ENCODE measurements at regions not wholly inside any gene's neighbourhood (a gene's known extent, or its start where the extent isn't known, plus 50 kb on each side); places are given as distances from the start of the nearest gene placed in this dataset.

DNA sequence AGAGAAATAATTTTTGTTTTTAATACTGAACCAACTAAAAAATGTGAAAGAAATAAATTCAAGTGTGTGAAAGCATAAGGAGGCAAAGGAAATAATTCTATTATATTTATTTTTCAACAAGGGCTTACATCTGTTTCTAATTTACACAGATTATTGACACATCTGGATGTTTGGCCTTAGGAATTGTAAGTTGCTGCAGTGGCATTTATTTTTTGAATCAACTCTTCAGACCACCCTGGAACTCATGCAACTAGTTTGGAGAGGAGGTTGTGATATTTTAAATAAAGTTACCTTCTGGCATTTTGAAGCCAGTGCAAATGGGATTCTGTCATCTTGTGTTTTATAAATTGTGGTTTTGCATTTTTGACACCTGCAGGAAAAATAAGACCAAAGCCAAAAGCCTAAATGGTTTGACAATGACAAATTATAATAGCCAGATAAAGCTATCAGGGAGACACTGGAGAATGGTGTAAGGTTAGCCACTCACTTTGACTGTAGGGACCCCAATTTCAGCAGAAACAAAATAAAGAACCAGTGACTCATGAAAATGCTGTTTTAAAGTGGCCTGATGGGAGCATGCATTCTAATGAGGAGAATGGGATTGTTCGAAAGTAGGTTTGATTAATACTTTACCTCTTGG, 192.9 kb downstream of the KLF5 start:
- DNase-seq (ENCODE audit: low spot score) = no peak

DNA sequence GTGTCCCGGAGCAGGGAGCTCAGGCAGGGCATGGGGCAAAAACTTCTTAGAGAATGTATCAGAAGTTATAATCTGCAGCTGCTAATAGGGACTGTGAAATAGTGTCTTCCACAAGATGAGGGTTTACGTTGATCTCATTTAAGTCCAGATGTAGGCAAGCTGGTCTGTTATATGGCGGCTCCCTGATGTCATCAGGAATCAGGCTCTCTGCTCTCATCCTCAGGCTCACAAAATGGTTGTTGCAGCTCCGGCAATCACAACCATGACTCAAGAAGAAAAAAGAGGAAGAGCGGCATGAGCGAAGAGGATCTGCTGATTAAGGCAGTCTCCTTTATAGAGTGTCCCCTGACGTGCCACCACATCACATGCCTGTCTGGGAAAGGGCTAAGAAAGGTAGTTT, 191.3 kb downstream of the KLF5 start:
- DNase-seq (ENCODE audit: low spot score) = no peak

DNA sequence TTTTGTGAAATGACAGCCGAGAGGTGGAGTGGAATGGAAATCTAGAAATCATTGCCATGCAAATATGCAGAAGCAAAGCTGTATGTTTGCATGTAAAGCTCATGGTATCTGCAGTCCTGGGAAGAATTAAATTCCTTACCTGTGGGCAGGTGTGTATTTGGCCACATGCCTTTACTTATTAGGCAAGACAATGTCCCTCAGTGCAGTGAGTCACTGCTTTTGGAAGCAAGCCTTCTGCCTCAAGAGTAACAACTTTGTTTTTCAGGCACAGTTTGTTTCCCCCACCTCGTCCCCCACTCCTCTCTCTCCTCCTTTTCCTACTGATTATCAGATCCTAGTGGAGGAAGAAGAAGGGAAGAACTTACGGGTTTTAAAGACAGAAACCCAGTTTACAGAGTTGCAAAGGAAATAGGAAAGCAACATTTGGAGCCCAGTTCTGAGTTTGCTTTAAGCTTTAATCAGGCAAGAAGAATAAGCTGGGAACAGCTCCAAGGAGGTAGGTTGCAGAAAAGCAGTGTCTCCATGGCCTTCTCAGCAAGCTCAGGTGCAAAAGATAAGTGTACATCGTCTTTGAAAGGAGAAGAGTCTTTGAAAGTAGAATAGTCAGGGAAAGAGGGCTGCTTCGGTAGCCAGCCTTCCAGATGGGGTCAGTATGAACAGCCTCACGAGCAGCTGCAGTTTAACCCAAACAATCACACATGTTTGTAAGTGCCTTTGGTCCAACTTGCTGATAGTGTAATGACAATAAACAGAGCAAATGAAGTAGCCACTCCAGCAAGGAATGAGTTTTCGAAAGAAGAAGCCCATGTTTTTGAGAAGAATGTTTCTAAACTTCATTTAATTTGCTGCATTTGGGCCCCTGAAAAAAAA, 190.1 kb downstream of the KLF5 start:
- no peak for DNase-seq (ENCODE audit: low spot score)

DNA sequence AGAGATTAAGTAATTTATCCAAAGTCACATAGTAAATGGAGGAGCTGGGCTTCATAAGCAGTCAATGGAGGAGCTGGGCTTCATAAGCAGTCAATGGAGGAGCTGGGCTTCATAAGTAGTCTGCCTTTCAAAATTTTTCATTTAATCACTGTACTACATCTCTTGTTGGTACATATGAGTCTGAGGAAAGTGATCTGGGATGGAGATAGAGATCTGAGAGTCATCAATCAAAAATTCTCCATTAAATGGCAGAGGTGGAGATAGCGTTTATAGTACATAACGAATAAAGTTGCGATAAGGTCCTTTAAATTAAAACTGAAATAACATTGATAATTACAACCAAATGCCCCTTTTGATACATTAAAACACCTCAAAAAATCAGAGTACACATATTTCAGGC, 189.3 kb downstream of the KLF5 start:
- DNase-seq (ENCODE audit: low spot score) = no peak

DNA sequence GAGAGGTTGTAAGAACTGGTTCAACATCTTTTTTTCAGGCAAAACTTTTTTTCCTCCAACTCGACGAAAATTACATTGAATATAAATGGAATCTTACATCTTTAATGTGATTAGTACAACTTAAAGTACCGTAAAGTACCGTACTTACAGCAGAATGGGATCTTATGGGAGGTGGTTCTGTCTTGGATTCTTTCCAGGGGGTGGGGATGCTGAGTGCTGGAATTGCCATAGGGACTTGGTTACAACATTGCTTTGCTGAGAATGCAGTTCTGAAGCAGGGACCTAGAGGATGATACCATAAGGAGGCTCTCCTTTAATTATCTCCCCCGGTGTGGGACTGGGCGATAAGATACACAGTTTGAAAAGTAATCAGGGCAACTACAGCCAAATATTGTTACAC, 186.4 kb downstream of the KLF5 start:
- DNase-seq (ENCODE audit: low spot score) = no peak

DNA sequence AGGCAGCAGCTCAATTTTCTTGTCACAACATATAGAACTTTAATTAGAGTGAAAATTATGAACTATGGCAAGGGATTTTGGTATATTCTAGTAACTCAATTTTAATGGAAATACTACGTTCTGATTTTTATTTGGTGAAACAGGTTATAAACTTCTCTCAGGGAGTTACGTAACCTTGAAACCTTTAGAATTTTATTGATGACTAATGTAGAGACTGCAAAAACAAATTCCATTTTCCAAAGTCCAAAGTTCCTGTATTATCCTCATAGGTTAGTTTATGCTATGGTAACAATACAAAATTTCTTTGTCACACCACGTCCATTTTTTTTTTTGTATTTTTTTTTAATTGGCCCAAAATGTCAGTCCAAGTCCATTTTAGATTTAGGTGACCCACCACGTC, 185.7 kb downstream of the KLF5 start:
- DNase-seq (ENCODE audit: low spot score) = no peak

DNA sequence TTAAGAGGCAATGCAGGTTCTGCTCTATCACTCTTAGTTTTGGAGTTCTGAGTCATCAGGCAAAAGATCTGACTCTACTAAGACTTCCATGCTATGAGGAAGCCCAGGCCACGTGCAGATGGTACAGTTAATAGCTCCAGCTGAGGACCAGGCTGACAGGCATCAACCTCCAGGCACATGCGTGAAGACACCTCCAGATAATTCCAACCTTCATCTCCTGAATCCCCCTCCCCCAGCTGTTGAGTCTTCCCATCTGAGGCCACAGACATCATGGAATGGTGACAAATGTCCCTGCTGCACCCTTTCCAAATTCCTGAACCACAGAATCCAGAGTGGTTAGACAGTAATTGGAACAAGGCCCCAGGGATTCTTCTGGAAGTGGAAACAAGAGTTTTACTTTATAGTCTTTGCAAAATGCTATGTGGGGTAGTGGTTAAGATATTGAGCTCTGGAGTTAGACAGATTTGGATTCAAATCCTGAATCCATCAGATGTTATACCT, 183.8 kb downstream of the KLF5 start:
- no peak for DNase-seq (ENCODE audit: low spot score)

DNA sequence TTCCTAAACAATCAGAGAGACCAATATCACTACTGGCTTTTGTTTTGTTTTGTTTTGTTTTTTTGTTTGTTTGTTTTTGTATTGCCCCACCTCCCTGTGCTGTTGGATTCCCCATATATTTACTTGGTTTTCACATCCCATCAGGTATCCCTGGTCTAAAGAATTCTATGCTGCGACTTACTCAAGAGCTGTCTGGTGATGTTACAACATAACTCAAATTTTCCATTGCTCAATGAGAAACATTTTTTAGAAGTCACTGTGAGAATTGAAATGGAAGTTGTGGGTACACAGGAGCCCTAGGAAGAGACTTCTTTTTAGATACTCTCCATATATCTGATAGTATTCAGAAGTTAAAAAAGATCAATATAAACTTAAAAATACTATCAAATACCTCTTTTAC, 181.4 kb downstream of the KLF5 start:
- DNase-seq (ENCODE audit: low spot score) = no peak

DNA sequence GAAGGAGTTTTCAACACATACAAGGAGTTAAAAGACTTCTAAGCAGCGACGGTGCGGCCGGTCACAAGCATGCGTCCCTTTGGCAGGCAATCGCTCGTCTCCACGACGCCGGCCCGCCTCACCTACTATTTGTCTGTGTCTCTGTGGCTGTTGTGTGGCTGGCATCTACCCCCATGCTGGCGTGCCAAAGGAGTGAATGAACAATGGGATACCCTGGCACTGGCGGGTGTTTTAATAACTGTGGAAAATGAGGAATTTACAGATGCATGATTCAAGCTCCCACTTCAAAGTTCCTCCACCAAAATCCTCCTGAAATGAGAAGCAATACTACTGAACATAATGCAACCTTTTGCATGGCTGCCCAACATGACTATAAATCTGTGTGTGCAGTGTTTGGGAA, 176.6 kb downstream of the KLF5 start:
- no peak for DNase-seq (ENCODE audit: low spot score)

DNA sequence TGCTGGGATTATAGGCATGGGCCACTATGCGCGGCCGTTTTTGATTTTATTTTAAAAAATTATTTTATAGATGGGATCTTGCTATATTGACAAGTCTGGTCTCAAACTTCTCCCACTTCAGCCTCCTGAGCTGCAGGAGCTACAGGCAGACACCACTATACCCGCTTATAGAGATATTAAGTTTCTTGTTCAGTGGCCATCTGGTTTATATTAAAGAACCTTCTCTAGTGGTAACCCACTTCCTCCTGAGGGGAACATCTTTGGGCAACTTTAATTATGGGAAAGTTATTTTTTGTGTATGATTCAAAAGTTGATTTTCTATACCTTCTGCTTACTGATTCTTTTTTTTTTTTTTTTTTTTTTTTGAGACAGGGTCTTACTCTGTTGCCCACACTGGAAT, 172.7 kb downstream of the KLF5 start:
- no peak for DNase-seq (ENCODE audit: low spot score)

DNA sequence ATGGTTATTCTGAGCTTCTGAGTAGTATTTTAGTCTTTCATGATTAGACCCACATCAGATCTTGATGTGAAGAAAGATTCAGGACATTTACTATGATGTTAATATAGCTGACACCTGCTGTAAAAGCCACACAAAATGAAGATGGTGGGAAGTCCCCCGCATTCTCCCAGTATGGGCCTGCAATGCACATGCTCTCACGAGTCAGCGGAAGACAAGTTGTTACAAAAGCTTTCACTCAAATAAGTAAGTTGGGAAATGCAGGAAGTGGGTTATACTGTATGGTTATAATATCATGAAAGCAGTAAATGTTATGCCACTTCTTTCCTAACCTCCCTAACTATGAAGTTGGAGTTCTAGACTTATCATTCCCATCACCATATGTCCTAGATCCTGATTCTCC, 171.9 kb downstream of the KLF5 start:
- no peak for DNase-seq (ENCODE audit: low spot score)

DNA sequence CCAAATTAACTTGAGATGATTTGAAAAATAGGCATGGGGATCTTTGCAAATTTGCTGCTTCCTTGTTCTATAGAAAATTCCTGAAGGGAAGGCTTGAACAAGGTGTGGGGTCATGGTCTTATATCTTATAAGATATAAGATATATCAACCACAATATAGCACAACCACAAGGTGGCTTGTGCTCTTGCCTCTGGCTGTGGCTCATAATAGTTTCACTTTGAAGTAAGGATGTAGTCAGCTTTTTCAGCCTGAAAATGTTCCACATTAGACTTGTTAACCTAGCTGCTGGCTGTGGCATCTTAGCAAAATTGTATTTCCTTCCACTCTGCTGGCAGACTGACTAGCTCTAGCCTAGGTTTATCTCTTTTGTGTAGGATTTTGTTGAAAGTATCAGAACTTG, 169.7 kb downstream of the KLF5 start:
- no peak for DNase-seq (ENCODE audit: low spot score)

DNA sequence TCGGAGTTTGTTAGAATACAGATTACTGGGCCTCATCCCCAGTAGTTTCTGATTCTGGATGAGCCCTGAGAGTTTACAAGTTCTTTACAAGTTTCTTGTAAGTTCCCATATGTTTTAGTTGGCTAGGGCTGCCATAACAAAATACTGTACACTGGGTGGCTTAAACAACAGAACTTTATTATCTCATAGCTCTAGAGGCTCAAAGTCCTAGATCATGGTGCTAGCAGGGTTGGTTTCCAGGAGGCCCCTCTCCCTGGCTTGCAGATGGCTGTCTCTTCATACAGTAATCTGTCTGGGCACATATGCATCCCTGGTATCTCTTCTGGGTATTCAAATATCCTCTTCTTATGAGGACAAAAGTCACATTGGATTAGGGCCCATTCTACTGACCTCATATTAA, 167.2 kb downstream of the KLF5 start:
- DNase-seq (ENCODE audit: low spot score) = no peak

DNA sequence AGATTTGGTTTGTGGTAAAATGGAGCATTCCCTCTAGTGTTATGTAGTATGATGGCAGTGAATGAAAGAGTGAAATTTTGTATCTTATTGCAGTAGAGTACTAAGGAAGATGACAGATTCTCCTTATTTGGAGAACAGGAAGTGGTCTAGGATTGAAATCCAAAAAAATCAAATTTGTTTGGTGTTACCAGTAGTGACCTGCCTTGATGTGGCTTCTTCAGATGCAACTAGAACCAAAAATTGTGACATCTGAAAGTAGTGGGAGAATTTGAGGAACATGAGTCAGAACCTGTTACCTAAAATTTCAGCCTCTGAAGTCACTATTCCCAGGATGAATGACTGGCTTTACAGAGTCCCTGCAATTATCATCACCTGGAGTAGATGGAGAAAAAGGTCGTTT, 165.9 kb downstream of the KLF5 start:
- DNase-seq (ENCODE audit: low spot score) = no peak

DNA sequence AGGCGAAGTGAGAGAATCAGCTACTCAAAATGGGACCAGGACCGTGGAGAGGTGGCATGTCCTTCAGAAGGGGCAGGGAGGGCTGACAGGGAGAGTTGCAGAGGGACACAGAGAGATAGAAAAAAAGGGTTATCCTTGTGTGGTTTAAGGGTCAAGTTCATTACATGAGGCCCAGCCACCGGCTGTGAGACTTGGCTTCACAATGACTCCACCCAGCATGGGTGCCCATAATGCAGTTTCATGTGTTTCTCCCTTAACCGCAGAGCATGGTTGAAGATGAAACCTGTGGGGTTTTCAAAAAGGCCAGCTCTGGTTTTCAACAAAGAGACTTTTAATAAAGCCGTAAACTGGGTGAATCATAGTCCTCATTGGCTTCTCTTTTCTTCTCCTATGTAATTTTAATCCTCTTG, 164.6 kb downstream of the KLF5 start:
- no peak for DNase-seq (ENCODE audit: low spot score)

DNA sequence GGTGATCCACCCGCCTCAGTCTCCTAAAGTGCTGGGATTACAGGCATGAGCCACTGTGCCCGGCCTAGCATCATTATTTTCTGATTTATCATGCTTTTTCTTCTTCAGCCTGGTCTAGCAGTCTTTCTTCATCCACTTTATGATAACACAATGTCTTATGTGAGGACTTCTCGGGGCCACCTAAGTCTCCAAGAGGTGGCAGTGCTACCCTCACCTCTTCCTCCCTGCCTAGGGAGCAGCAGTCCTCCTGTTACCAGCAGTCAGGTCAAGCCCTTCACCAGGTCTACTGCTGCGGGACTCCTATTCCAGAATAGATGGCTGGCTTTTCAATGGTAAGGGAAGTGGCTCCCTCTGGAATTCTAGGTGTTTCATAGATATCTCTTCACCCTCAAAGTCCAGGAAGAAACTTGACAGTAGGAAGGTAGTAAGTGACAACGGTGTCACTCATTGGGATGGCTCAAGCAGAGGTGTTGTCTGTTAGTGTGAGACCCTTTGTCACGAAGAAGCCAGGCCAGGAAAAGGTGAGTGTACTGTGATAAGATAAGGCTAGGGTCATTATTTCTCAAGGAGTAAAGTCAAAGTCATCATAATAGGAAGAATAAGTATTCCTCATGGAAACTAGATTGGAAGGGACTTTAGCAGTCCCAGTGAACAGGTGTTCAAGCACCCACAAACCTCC, 164.0 kb downstream of the KLF5 start:
- DNase-seq (ENCODE audit: low spot score) = no peak

DNA sequence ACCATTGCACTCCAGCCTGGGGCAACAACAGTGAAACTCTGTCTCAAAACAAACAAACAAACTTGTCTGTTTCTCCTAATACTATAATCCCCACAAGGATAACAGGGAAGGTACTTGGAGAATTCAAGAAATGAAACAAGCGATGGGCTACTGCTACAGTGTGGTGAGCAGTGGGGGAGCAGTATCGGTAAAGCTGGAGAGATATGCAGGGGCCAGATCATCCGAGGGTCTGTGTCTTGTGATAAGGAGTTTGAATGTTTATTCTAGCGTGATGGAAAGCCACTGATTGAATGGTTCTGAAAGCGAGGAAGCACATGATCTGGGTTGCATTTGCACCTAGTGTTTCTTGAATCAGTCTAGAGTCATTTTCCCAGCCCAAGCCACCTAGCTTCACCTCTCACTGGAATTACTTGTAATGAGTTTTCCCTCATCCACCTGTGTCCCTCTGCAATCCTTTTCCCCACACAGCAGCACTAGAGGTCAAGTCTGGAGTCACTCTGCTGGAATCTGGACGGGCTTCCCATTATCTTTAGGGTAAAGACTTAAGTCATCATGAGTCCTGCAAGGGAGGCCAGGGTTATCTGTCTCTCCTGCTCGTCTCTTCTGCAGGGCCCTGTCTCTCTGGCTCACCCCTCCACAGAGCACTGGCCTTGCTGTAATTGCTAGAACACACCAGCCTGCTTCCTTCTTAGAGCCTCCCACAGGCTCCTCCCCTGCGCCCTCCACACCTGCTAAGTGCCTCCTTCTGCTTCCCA, 162.3 kb downstream of the KLF5 start:
- no peak for DNase-seq (ENCODE audit: low spot score)

DNA sequence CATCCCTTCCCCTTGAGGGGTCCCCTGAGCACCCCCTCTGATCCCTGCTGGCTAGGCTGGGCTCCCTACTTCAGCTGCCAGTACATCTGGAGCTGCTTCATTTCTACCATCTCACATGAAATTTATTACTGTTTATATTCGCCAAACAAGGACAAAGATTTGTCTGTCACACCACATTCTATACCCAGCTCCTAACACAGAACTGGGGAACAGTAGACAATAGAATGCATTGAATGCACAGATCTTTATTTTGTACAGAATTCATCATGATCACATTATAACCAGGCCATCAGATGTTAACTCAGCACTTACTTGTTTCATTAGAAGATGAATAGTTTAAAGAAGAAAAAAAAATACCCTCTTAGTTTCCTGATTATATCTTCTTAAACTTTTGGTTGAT, 159.4 kb downstream of the KLF5 start:
- no peak for DNase-seq (ENCODE audit: low spot score)

DNA sequence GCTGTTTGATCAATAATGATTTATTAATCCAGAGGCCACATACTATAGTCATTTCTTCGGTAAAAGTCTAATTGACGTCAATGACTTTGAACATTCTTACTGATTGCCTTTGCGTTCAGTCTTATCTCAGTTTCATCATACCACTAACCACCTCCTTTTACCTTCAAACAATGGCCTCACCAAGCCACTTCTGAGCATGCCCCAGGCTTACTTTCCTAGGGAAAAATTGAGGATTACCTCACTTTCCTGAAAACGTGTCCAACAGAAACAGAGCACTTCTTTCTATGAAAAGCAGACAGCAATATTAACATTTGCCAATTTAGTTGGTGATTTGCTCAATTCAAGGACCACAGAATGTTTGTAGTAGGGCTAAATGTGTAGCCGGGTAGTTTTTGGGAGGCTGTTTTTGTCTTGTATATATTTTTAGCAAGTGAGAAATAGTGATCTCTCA, 157.6 kb downstream of the KLF5 start:
- DNase-seq (ENCODE audit: low spot score) = no peak

DNA sequence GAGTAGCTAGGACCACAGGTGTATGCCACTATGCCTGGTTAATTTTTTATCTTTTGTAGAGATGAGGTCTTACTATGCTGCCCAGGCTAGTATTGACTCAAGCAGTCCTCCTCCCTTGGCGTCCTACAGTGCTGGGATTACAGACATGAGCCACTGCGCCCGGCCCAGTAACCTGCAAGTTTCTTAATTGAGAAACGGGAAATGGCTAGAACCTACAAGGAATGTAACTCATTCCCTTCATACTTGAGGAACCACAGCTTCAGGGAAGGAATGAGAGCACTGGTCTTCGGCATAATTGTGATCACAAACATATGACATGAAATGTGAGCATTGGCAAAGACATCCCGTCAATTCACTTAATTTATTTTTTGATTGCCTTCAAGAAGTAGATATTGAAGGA, 157.0 kb downstream of the KLF5 start:
- DNase-seq (ENCODE audit: low spot score) = no peak

DNA sequence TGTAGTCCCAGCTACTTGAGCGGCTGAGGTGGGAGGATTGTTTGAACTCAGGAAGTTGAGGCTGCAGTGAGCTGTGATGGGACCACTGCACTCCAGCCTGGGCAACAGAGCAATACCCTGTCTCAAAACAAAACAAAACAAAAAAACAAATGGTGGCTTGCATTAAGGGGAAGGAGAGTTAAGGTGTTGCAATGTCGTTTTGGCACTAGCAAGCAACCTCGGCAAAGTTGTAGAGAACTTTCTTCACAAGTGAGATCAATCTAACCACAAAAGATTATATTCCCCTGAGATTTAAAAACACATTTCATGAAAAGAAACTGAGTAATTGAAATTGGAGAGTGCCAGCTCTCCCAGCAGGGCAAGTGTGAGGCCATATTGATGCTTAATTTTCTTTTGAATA, 153.7 kb downstream of the KLF5 start:
- no peak for DNase-seq (ENCODE audit: low spot score)

DNA sequence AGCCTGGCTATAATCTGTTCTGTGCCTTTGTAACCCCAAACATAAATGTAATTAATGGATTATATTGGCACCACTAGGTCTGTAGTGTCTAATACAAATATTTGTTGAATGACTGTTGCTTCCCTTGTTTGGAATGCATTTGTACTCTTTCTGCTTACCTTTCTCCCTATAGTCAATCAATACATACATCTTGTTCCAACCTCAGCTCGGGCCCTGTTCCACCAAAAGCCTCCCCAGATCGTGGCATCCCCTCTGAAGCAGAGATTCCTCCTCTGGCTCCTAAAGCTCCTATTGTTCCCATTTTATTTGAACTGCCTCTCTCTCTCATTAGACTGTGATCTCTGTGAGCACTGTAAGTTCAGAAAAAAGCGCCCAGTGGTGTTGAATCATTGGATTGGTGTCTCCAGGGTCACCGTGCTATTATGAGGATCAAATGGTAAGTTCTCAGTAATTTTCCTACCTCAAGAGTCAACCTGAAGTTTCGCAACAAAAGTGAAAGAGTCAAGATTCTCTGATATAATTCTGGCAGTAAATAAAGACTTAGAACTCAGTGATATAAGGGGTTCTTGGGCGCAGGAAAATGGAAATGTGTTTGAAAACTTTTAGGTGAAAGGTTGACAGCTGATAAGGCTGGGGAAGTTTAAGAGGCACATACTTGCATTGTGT, 151.5 kb downstream of the KLF5 start:
- DNase-seq (ENCODE audit: low spot score) = no peak

Data from putamen (tissue), 1 donor.